GM12874 (cell line): ENCODE measurements at regions not wholly inside any gene's neighbourhood (a gene's known extent, or its start where the extent isn't known, plus 50 kb on each side); places are given as distances from the start of the nearest gene placed in this dataset.

Experiments
- TF ChIP-seq, protein P1 (sequence below): IDR thresholded peaks from 2 replicates; pipeline ENCODE4 v1.5.1; 2011; ENCODE audit warnings: low read depth, mild to moderate bottlenecking, control low read depth, low read length, moderate library complexity; ENCODE audit not compliant: insufficient read depth

DNA sequence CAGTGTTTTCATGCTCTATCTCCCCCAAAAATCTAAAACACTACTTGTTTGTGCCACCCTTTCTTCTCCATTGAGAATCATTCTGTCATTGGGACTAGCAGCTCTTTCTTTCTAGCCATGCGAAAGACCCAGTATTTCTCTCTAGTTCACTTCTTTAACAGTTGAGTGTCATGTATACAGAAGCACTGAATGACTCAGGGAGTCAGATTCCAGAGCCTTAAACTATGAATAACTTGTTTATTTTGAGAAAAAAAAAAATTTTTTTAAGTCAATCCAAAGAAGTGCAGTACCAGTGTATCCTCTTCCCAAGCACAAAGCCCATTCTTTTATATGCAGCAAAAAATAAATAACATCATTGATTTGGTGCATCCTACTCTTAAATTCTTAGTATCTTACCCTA is 415.4 kb upstream of the GRAMD2B start:
- TF ChIP-seq, protein P1, sequence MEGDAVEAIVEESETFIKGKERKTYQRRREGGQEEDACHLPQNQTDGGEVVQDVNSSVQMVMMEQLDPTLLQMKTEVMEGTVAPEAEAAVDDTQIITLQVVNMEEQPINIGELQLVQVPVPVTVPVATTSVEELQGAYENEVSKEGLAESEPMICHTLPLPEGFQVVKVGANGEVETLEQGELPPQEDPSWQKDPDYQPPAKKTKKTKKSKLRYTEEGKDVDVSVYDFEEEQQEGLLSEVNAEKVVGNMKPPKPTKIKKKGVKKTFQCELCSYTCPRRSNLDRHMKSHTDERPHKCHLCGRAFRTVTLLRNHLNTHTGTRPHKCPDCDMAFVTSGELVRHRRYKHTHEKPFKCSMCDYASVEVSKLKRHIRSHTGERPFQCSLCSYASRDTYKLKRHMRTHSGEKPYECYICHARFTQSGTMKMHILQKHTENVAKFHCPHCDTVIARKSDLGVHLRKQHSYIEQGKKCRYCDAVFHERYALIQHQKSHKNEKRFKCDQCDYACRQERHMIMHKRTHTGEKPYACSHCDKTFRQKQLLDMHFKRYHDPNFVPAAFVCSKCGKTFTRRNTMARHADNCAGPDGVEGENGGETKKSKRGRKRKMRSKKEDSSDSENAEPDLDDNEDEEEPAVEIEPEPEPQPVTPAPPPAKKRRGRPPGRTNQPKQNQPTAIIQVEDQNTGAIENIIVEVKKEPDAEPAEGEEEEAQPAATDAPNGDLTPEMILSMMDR: no peak

DNA sequence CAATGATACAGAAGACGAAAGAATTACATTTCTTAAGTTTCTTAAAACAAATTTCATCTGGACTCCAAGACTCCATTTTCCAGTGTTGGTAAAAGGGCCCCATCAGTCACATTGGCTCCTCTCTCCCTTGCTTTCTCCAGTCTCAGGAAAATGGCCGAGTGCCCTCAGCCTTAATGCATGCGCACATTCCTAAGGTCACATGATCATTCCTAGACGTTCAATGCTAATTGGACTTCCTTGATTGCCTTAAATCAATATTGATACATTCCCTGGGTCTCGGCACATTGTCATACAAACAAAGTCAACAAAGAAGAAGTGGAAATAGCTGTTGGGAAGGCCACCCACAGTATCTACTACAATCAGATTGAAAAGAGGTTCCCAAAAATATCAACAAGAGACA is 413.6 kb upstream of the GRAMD2B start:
- TF ChIP-seq, protein P1: no peak

DNA sequence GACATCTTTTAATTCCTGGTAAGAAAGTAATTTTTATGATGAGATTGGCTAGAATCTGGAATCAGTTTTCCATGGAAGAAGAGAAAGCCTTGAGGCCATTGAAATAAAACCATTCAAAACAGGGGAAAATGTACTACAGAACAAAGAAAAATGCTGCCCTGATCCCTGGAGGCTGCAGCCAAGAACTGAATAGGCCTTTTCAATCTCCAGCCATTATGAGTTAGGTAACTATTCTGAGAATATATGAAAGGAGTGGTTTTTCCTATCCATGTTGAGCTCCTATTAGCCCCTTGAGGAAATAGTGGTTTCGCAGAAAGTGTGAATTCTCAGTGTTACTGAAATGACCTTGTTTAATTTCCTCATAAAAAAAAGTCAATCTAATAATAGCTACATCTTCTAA is 408.5 kb upstream of the GRAMD2B start:
- TF ChIP-seq, protein P1: no peak

- TF ChIP-seq, protein P1: no peak
Measured at GRCh38 chr5:126015235-126016181, 407.7 kb upstream of the GRAMD2B start.

DNA sequence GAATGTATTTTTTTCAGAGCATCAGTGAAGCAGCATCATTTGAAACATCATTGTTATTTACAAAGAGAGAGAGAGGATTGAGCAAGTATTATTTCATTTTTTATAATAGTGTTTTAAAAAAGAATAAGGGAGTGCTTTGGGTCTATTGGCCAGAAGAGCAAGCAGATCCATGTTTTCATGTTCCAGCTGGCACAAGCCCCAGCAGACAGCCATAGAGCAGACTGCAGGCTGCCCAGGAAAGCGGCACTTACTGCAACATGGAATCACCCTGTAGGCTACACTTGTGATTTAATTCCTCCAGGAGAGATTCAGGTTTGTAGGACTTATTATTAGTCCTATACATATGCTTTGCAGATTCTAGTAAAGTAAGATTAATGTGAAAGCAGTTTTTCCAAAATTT is 407.0 kb upstream of the GRAMD2B start:
- TF ChIP-seq, protein P1: no peak

- TF ChIP-seq, protein P1: no peak
Measured at GRCh38 chr5:126017096-126017495, 406.1 kb upstream of the GRAMD2B start.

- TF ChIP-seq, protein P1: no peak
Measured at GRCh38 chr5:126020770-126021169, 402.4 kb upstream of the GRAMD2B start.
